ENCODE measurements at regions not wholly inside any gene's neighbourhood (a gene's known extent, or its start where the extent isn't known, plus 50 kb on each side); places are given as distances from the start of the nearest gene placed in this dataset.

GRCh38 chr2:217410681-217410960 lies 550.8 kb upstream of the TNP1 start:
- no peak for ATAC-seq
- Mint-ChIP-seq H3K36me3 (ENCODE audit: low read depth) (no peaks in the 10 kb centered on the region), H3K4me3 (no peak overlapping the region)

More at GRCh38 chr2:217410681-217410960, 550.8 kb upstream of the TNP1 start:
- no peak overlapping the region for H3K27ac ChIP-seq (ENCODE audit: low read depth)
- no peaks in the 10 kb centered on the region for H3K27me3 ChIP-seq (ENCODE audit: insufficient read depth)
- H3K4me3 ChIP-seq, result no peak overlapping the region
- 0 out of 2 replicates have a peak, but pooled peaks cover 11% of the 10 kb centered on the region for H3K9me2 ChIP-seq (ENCODE audit: insufficient read depth)
- H3K27ac Mint-ChIP-seq, result no peak overlapping the region
- H3K27me3 Mint-ChIP-seq (ENCODE audit: insufficient read depth, low read depth, poor library complexity), result no peaks in the 10 kb centered on the region
- H4K20me1 ChIP-seq (replicated peaks; ENCODE audit: insufficient read depth), result no peaks in the 10 kb centered on the region
- no peaks in the 10 kb centered on the region for H3F3A ChIP-seq (replicated peaks; ENCODE audit: low read depth)
- DNase-seq (ENCODE audit: low spot score), result no peak
- no peaks in the 10 kb centered on the region for H3K36me3 ChIP-seq (ENCODE audit: insufficient read depth)
- TF ChIP-seq ZNF462 (CRISPR knock-in tag; IDR thresholded peaks at IDR 0.05) (no peak), POLR2AphosphoS5 (IDR thresholded peaks at IDR 0.05; ENCODE audit: low read depth) (no peak), ETS1 (IDR thresholded peaks at IDR 0.05) (no peak)
- no peaks in the 10 kb centered on the region for H3K4me1 ChIP-seq (ENCODE audit: insufficient read depth)
- no peaks in the 10 kb centered on the region for H3K79me2 ChIP-seq (replicated peaks; ENCODE audit: insufficient read depth)
- no peaks in the 10 kb centered on the region for H3K4me1 Mint-ChIP-seq
- H2AFZ ChIP-seq, result no peak overlapping the region
- H3K4me2 ChIP-seq, result no peak overlapping the region
- no peaks in the 10 kb centered on the region; the same call in 2 of the 3 replicates for H3K9me3 Mint-ChIP-seq
